Mucosa of rectum (tissue), 2 donors: ENCODE measurements at regions not wholly inside any gene's neighbourhood (a gene's known extent, or its start where the extent isn't known, plus 50 kb on each side); places are given as distances from the start of the nearest gene placed in this dataset.

Source experiments
- H3K27ac ChIP-seq, 2 donors: one replicate each; pipeline ENCODE4 v1.7.0; 2013; ENCODE audit warnings: inconsistent platforms in 2 of 2, low read depth in 2 of 2, low read length in 2 of 2
- H3K27me3 ChIP-seq, 2 donors: one replicate each; pipeline ENCODE4 v1.7.0; 2013; ENCODE audit warnings: low read length in 2 of 2; ENCODE audit not compliant: control insufficient read depth in 2 of 2, insufficient read depth in 2 of 2
- H3K36me3 ChIP-seq, 2 donors: one replicate each; pipeline ENCODE4 v1.7.0; 2013; ENCODE audit warnings: low read length in 2 of 2; ENCODE audit not compliant: control insufficient read depth in 2 of 2, insufficient read depth in 2 of 2
- H3K4me1 ChIP-seq, 2 donors: one replicate each; pipeline ENCODE4 v1.7.0; 2013; ENCODE audit warnings: low read length in 2 of 2, mild to moderate bottlenecking in 1 of 2; ENCODE audit not compliant: control insufficient read depth in 2 of 2, insufficient read depth in 2 of 2
- H3K4me3 ChIP-seq, 2 donors: one replicate each; pipeline ENCODE4 v1.7.0; 2013; ENCODE audit warnings: low read length in 2 of 2
- H3K9ac ChIP-seq, 2 donors: one replicate each; pipeline ENCODE4 v1.7.0; 2013; ENCODE audit warnings: low read length in 2 of 2, low read depth in 1 of 2, mild to moderate bottlenecking in 1 of 2
- H3K9me3 ChIP-seq, 2 donors: one replicate each; pipeline ENCODE4 v1.7.0; 2013; ENCODE audit warnings: low read length in 2 of 2; ENCODE audit not compliant: control insufficient read depth in 2 of 2
- donor health status: healthy.
- donor health status: Normal muscosa, but diverticular disease.

DNA sequence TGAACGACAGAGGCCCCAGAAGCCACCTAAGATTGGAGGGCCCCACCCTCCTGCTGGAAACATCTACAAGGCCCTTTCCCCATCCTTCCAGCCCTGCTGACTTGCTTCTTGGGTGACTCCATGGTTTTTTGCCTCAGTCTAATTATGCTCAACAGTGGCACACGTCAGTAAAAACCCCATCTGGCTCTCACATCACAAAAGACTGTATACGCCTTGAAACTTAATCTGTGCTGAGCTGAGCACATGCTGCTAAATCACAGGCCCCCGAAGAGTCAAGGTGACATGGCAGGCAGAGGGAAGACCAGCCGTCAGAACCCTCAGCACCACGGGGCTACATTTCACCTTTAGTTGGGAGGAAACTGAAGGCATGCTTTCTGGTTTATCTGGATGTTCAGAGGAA is 323.1 kb downstream of the CDH26 start:
- H3K9me3 ChIP-seq, result peaks cover 0 to 5% of the 10 kb centered on the region in 2 donors
- H3K27me3 ChIP-seq, result no peaks in the 10 kb centered on the region
- H3K9ac ChIP-seq, result no peak overlapping the region
- H3K36me3 ChIP-seq, result no peaks in the 10 kb centered on the region
- no peak overlapping the region for H3K4me3 ChIP-seq
- H3K27ac ChIP-seq, result no peak overlapping the region
- H3K4me1 ChIP-seq, result no peaks in the 10 kb centered on the region

GRCh38 chr20:60283281-60283680 is 325.1 kb downstream of the CDH26 start:
- Histone ChIP-seq H3K9ac (no peak overlapping the region), H3K36me3 (no peaks in the 10 kb centered on the region), H3K4me3 (no peak overlapping the region), H3K9me3 (peaks cover 0 to 5% of the 10 kb centered on the region in 2 donors), H3K27ac (no peak overlapping the region), H3K4me1 (no peaks in the 10 kb centered on the region), H3K27me3 (no peaks in the 10 kb centered on the region)

GRCh38 chr20:60286764-60287163 is 328.5 kb downstream of the CDH26 start:
- Histone ChIP-seq H3K4me1 (no peaks in the 10 kb centered on the region), H3K27ac (no peak overlapping the region), H3K4me3 (no peak overlapping the region), H3K27me3 (no peaks in the 10 kb centered on the region), H3K9me3 (peaks cover 0 to 11% of the 10 kb centered on the region in 2 donors), H3K36me3 (no peaks in the 10 kb centered on the region), H3K9ac (no peak overlapping the region)

DNA sequence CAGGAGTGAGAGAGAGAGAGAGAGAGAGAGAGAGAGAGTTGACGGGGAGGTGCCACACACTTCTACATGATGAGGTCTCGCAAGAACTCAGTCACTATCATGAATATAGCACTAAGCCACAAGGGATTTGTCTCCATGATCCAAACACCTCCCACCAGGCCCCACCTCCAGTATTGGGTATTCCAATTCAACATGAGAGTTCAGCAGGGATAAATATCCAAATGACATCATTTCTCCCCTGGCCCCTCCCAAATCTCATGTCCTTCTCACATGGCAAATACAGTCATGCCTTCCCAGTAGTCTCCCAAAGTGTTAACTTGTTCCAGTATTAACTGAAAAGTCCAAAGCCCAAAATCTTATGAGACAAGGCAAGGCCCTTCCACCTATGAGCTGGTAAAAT is 330.7 kb downstream of the CDH26 start:
- H3K27ac ChIP-seq, result no peak overlapping the region
- no peaks in the 10 kb centered on the region for H3K36me3 ChIP-seq
- H3K9me3 ChIP-seq, result peaks cover 0 to 8% of the 10 kb centered on the region in 2 donors
- H3K4me3 ChIP-seq, result no peak overlapping the region
- H3K9ac ChIP-seq, result no peak overlapping the region
- no peaks in the 10 kb centered on the region for H3K4me1 ChIP-seq
- no peaks in the 10 kb centered on the region for H3K27me3 ChIP-seq

DNA sequence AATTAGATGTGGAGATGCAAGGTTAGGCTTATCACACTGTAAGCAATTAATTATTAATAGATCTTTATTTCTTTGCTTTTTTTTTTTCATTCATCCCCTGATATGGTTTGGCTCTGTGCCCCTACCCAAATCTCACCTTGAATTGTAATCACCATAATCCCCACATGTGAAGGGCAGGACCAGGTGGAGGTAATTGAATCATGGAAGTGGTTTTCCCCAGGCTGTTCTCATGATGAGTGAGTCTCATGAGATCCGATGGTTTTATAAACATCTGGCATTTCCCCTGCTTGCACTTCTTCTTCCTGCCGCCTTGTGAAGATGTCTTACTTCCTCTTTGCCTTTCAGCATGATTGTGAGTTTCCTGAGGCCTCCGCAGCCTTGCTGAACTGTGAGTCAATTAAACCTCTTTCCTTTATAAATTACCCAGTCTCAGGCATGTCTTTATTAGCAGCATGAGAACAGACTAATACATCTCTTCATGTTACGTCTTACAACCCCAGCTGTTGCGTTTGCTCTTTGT is 333.8 kb downstream of the CDH26 start:
- Histone ChIP-seq H3K27me3 (no peaks in the 10 kb centered on the region), H3K9me3 (peaks cover 0 to 5% of the 10 kb centered on the region in 2 donors), H3K9ac (no peak overlapping the region), H3K4me1 (no peaks in the 10 kb centered on the region), H3K36me3 (no peaks in the 10 kb centered on the region), H3K27ac (no peak overlapping the region), H3K4me3 (no peak overlapping the region)

GRCh38 chr20:60294632-60295031 is 336.4 kb downstream of the CDH26 start:
- Histone ChIP-seq H3K36me3 (no peaks in the 10 kb centered on the region), H3K27me3 (no peaks in the 10 kb centered on the region), H3K4me1 (no peaks in the 10 kb centered on the region), H3K4me3 (no peak overlapping the region), H3K27ac (no peak overlapping the region), H3K9ac (no peak overlapping the region), H3K9me3 (peaks cover 0 to 5% of the 10 kb centered on the region in 2 donors)

DNA sequence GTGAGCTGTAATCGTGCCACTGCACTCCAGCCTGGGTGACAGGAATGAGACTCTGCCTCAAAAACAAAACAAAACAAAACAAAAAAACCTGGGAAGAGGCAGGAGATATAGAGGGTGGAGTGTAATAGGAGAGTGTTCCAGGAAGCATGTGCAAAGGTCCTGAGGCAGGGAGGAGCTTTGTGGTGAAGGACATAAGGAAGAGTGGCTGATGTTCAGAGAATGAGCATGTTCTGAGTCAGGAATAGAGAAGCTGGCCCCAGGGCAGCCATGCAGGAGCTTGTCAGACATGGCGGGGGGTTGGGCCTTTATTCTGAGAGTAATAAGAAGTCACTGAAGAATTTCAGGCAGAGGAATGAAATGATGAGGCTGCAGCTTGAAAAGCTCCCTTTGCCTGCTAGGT is 337.0 kb downstream of the CDH26 start:
- no peak overlapping the region for H3K9ac ChIP-seq
- H3K9me3 ChIP-seq, result peaks cover 0 to 3% of the 10 kb centered on the region in 2 donors
- H3K4me1 ChIP-seq, result no peaks in the 10 kb centered on the region
- no peak overlapping the region for H3K27ac ChIP-seq
- no peaks in the 10 kb centered on the region for H3K27me3 ChIP-seq
- H3K4me3 ChIP-seq, result no peak overlapping the region
- H3K36me3 ChIP-seq, result no peaks in the 10 kb centered on the region

- no peaks in the 10 kb centered on the region for H3K27me3 ChIP-seq
- no peaks in the 10 kb centered on the region for H3K4me1 ChIP-seq
- H3K4me3 ChIP-seq, result no peak overlapping the region
- H3K27ac ChIP-seq, result no peak overlapping the region
- no peaks in the 10 kb centered on the region for H3K9me3 ChIP-seq
- no peak overlapping the region for H3K9ac ChIP-seq
- H3K36me3 ChIP-seq, result no peaks in the 10 kb centered on the region
These were observed 339.4 kb downstream of the CDH26 start for GRCh38 chr20:60297649-60298048.

- no peaks in the 10 kb centered on the region for H3K9me3 ChIP-seq
- no peaks in the 10 kb centered on the region for H3K36me3 ChIP-seq
- no peaks in the 10 kb centered on the region for H3K27me3 ChIP-seq
- H3K4me1 ChIP-seq, result no peaks in the 10 kb centered on the region
- H3K4me3 ChIP-seq, result no peak overlapping the region
- H3K27ac ChIP-seq, result no peak overlapping the region
- no peak overlapping the region for H3K9ac ChIP-seq
These were observed 340.4 kb downstream of the CDH26 start for GRCh38 chr20:60298647-60299046.

DNA sequence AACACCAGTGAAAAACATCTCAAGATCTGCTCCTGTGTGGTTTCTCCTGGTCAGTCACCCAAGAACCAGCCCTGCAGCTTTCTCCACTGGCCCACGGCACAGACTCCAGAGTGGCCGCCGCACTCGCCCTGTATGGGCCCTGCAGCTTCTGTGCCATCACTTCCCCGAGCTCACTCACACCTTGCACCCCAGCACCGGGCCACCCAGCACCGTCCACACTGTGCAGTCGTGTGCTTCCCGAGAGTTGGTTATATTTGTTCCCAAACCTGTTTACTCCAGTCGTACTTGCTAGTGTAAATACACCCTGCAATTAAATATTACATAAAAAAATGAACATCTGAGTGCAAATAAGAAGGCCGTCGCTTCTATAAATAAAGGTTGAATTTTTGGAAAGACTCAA is 341.7 kb downstream of the CDH26 start:
- Histone ChIP-seq H3K4me1 (no peaks in the 10 kb centered on the region), H3K9me3 (no peaks in the 10 kb centered on the region), H3K36me3 (no peaks in the 10 kb centered on the region), H3K27me3 (no peaks in the 10 kb centered on the region), H3K27ac (no peak overlapping the region), H3K4me3 (no peak overlapping the region), H3K9ac (no peak overlapping the region)

- H3K36me3 ChIP-seq, result no peaks in the 10 kb centered on the region
- no peaks in the 10 kb centered on the region for H3K4me1 ChIP-seq
- H3K27me3 ChIP-seq, result no peaks in the 10 kb centered on the region
- no peak overlapping the region for H3K4me3 ChIP-seq
- H3K27ac ChIP-seq, result no peak overlapping the region
- H3K9me3 ChIP-seq, result no peaks in the 10 kb centered on the region
- no peak overlapping the region for H3K9ac ChIP-seq
These were observed 342.2 kb downstream of the CDH26 start for GRCh38 chr20:60300374-60300773.
